Panc1 (cell line): ENCODE measurements at regions not wholly inside any gene's neighbourhood (a gene's known extent, or its start where the extent isn't known, plus 50 kb on each side); places are given as distances from the start of the nearest gene placed in this dataset.

Source experiments
- ATAC-seq: fragments of 200-7000 bp; cut with Tn5 transposase; 2 replicates; pipeline ENCODE4 v1.9.1; 2020; ENCODE audit warnings: mild to moderate bottlenecking, moderate library complexity
- BruUV-seq: library from RNA; stranded (reverse); fragments of 400-500 nt; replicated peaks from 2 replicates; lab custom pipeline; 2021; lab: Mats Ljungman, UMichigan
- CTCF ChIA-PET: fragments of 300-600 bp; sonication (Branson Sonifier 250); formaldehyde crosslinking; loops from one replicate; lab custom pipeline; 2022; ENCODE audit warnings: antibody characterized with exemption; lab: Charles Lee
- POLR2A ChIA-PET: fragments of 300-600 bp; sonication (Branson Sonifier 250); formaldehyde crosslinking; loops from one replicate; lab custom pipeline; 2022; ENCODE audit warnings: antibody characterized with exemption; lab: Charles Lee
- DNase-seq: peaks from one replicate; pipeline ENCODE4 v3.0.0-alpha.2; 2010; ENCODE audit warnings: low read depth, low spot score
- H3K27ac ChIP-seq: 2 replicates; pipeline ENCODE4 v1.5.1; 2011; ENCODE audit warnings: mild to moderate bottlenecking, low read length, inconsistent platforms
- H3K27me3 ChIP-seq: fragments of 200-500 bp; sonication (Bioruptor generic); 2 replicates; pipeline ENCODE4 v1.6.0; 2014; ENCODE audit warnings: low read length, inconsistent platforms; ENCODE audit not compliant: control insufficient read depth, insufficient read depth
- H3K36me3 ChIP-seq: fragments of 200-500 bp; sonication (Bioruptor generic); 2 replicates; pipeline ENCODE4 v1.5.1; 2014; ENCODE audit warnings: inconsistent platforms, mild to moderate bottlenecking, low read length, moderate library complexity; ENCODE audit not compliant: control insufficient read depth, insufficient read depth
- H3K4me1 ChIP-seq: 2 replicates; pipeline ENCODE4 v1.5.1; 2011; ENCODE audit warnings: inconsistent platforms, mild to moderate bottlenecking, low read length, moderate library complexity; ENCODE audit not compliant: control insufficient read depth, insufficient read depth
- H3K4me3 ChIP-seq, 2 experiments: 2 replicates each; pipeline ENCODE4 v1.5.1; 2011 to 2012; ENCODE audit warnings: low read depth in 2 of 2, low read length in 2 of 2, mild to moderate bottlenecking in 2 of 2, inconsistent platforms in 1 of 2, moderate library complexity in 1 of 2
- H3K9me3 ChIP-seq: fragments of 200-500 bp; sonication (Bioruptor generic); 2 replicates; pipeline ENCODE4 v1.5.1; 2014; ENCODE audit warnings: low read depth, mild to moderate bottlenecking, inconsistent platforms, low read length, moderate library complexity; ENCODE audit not compliant: control insufficient read depth, insufficient read depth
- POLR2AphosphoS5 ChIP-seq: IDR thresholded peaks from 2 replicates; pipeline ENCODE4 v1.6.1; 2012; ENCODE audit warnings: mild to moderate bottlenecking, low read depth, low read length, moderate library complexity
- SIN3A ChIP-seq: IDR thresholded peaks from 2 replicates; pipeline ENCODE4 v1.6.1; 2012; ENCODE audit warnings: low read depth, mild to moderate bottlenecking, low read length, moderate library complexity, borderline replicate concordance; ENCODE audit not compliant: insufficient read depth
- TCF7L2 ChIP-seq: IDR thresholded peaks from 2 replicates; pipeline ENCODE4 v1.6.1; 2011; ENCODE audit warnings: mild to moderate bottlenecking, low read depth, low read length, inconsistent platforms
- in situ Hi-C: cut with HindIII; loops from 2 replicates; pipeline ENCODE4 v1.10.0; 2016; ENCODE audit warnings: low sequenced_read_pairs, low pct_unique_long_range_greater_than_20kb
- intact Hi-C: fragments of 100-400 bp; cut with micrococcal nuclease; formaldehyde crosslinking; loops from one replicate; pipeline ENCODE4 v1.10.0; 2022; ENCODE audit not compliant: unreplicated experiment
- TF ChIP-seq, protein P1 (sequence below): fragments of 450-650 bp; IDR thresholded peaks from 2 replicates; pipeline ENCODE4 v1.5.1; 2017; ENCODE audit warnings: mild to moderate bottlenecking
- TF ChIP-seq, protein P2 (sequence below), 2 experiments: IDR thresholded peaks; 2 replicates each; pipeline ENCODE4 v1.6.1; 2011 to 2012; ENCODE audit warnings: low read depth in 2 of 2, control low read depth in 1 of 2, low read length in 1 of 2, mild to moderate bottlenecking in 1 of 2, moderate library complexity in 1 of 2; ENCODE audit not compliant: insufficient read depth in 1 of 2

DNA sequence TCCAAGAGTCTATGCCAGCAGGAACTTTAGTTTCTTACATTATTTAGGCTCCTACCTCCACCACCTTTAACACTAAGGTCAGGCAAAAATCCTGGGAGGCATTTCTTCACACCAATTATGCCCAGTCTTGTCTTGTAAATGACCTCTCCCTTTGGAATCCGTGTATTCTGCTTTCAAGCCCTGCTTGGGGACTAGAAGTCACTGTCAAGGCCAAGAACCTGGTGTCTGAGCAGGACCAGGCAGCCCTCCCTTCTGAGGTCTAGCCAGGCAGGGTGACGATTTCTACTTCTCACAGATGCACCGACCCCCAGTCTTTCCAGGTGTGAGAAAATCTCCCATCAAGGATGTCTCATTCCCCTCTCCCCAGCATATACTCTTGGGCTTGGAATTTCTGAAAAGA lies 82.7 kb upstream of the C1QTNF7 start:
- CTCF ChIA-PET, result no interaction called here
- TF ChIP-seq, protein P1, sequence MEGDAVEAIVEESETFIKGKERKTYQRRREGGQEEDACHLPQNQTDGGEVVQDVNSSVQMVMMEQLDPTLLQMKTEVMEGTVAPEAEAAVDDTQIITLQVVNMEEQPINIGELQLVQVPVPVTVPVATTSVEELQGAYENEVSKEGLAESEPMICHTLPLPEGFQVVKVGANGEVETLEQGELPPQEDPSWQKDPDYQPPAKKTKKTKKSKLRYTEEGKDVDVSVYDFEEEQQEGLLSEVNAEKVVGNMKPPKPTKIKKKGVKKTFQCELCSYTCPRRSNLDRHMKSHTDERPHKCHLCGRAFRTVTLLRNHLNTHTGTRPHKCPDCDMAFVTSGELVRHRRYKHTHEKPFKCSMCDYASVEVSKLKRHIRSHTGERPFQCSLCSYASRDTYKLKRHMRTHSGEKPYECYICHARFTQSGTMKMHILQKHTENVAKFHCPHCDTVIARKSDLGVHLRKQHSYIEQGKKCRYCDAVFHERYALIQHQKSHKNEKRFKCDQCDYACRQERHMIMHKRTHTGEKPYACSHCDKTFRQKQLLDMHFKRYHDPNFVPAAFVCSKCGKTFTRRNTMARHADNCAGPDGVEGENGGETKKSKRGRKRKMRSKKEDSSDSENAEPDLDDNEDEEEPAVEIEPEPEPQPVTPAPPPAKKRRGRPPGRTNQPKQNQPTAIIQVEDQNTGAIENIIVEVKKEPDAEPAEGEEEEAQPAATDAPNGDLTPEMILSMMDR, result no peak
- no peak for TF ChIP-seq POLR2AphosphoS5
- no peak for TF ChIP-seq SIN3A
- TF ChIP-seq, protein P2, sequence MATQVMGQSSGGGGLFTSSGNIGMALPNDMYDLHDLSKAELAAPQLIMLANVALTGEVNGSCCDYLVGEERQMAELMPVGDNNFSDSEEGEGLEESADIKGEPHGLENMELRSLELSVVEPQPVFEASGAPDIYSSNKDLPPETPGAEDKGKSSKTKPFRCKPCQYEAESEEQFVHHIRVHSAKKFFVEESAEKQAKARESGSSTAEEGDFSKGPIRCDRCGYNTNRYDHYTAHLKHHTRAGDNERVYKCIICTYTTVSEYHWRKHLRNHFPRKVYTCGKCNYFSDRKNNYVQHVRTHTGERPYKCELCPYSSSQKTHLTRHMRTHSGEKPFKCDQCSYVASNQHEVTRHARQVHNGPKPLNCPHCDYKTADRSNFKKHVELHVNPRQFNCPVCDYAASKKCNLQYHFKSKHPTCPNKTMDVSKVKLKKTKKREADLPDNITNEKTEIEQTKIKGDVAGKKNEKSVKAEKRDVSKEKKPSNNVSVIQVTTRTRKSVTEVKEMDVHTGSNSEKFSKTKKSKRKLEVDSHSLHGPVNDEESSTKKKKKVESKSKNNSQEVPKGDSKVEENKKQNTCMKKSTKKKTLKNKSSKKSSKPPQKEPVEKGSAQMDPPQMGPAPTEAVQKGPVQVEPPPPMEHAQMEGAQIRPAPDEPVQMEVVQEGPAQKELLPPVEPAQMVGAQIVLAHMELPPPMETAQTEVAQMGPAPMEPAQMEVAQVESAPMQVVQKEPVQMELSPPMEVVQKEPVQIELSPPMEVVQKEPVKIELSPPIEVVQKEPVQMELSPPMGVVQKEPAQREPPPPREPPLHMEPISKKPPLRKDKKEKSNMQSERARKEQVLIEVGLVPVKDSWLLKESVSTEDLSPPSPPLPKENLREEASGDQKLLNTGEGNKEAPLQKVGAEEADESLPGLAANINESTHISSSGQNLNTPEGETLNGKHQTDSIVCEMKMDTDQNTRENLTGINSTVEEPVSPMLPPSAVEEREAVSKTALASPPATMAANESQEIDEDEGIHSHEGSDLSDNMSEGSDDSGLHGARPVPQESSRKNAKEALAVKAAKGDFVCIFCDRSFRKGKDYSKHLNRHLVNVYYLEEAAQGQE (IDR thresholded peaks at IDR 0.05; ENCODE audit: insufficient read depth in 1 of 2, low read depth in 2 of 2, low read length in 1 of 2), result no peak
- TF ChIP-seq TCF7L2, result no peak
- Histone ChIP-seq H3K4me1 (no peaks in the 10 kb centered on the region), H3K36me3 (no peaks in the 10 kb centered on the region), H3K9me3 (no peaks in the 10 kb centered on the region), H3K27ac (no peak overlapping the region), H3K27me3 (no peaks in the 10 kb centered on the region), H3K4me3 (no peak overlapping the region)
- POLR2A ChIA-PET, result no interaction called here
- DNase-seq, result no peak
- BruUV-seq, result no TSS peak
- in situ Hi-C loops, result no loop called here
- intact Hi-C loops, result no loop called here
- no peak for ATAC-seq

DNA sequence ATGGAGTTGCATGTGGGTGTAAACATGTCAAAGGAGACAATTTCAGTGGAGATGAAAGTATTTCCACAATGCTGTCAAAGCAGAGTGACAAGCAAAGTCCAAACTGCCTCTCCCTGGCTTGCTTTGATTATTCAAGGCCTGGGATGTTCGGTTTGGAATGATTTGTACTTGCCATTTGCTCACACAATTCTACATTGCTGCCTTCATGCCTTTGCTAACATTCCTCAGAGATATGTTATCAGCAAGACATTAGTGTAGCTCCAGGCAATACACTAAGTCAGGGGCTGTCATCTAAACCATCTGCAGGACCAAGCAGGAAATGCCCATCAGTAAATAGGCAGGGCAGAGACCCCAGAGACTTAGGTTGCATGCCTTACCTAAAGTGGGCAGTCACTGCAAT lies 79.6 kb upstream of the C1QTNF7 start:
- no TSS peak for BruUV-seq
- ChIA-PET CTCF (no interaction called here), POLR2A (no interaction called here)
- TF ChIP-seq SIN3A (no peak), TCF7L2 (no peak), POLR2AphosphoS5 (no peak)
- TF ChIP-seq, protein P2 (IDR thresholded peaks at IDR 0.05; ENCODE audit: insufficient read depth in 1 of 2, low read depth in 2 of 2, low read length in 1 of 2), result no peak
- TF ChIP-seq, protein P1, result no peak
- in situ Hi-C loops, result no loop called here
- ATAC-seq, result no peak
- no peak for DNase-seq
- Histone ChIP-seq H3K4me3 (no peak overlapping the region), H3K4me1 (no peaks in the 10 kb centered on the region), H3K9me3 (no peaks in the 10 kb centered on the region), H3K27me3 (no peaks in the 10 kb centered on the region), H3K36me3 (no peaks in the 10 kb centered on the region), H3K27ac (no peak overlapping the region)
- intact Hi-C loops, result no loop called here
